ENCODE measurements at regions not wholly inside any gene's neighbourhood (a gene's known extent, or its start where the extent isn't known, plus 50 kb on each side); places are given as distances from the start of the nearest gene placed in this dataset.

- H3K27ac ChIP-seq (ENCODE audit: low read length) = no peak overlapping the region
- H3K79me2 ChIP-seq (ENCODE audit: insufficient read depth, low read length) = no peaks in the 10 kb centered on the region
- H4K20me1 ChIP-seq (ENCODE audit: insufficient read depth, low read length) = no peaks in the 10 kb centered on the region
- no peak overlapping the region for H3K4me2 ChIP-seq (ENCODE audit: insufficient read depth, low read length)
- ATAC-seq (ENCODE audit: insufficient read depth, low read depth) (no peak), DNase-seq (no peak)
- H3K36me3 ChIP-seq (ENCODE audit: insufficient read depth, low read length) = no peaks in the 10 kb centered on the region
- H3K27me3 ChIP-seq (ENCODE audit: insufficient read depth, low read length, poor library complexity) = no peaks in the 10 kb centered on the region
- no peaks in the 10 kb centered on the region for H3K9me3 ChIP-seq (ENCODE audit: insufficient read depth, low read length, severe bottlenecking)
- H3K4me3 ChIP-seq (ENCODE audit: low read depth in 1 of 2, low read length in 2 of 2) = no peak overlapping the region
- TF ChIP-seq EZH2 (IDR thresholded peaks at IDR 0.05; ENCODE audit: borderline replicate concordance, low read depth, low read length, severe bottlenecking) (no peak), CTCF (IDR thresholded peaks at IDR 0.05; ENCODE audit: borderline replicate concordance, extremely low read depth, low read length, poor library complexity, severe bottlenecking) (no peak)
- no peak overlapping the region for H3K9ac ChIP-seq (ENCODE audit: low read depth, low read length)
- no peak overlapping the region for H2AFZ ChIP-seq (ENCODE audit: low read depth, low read length)
- no peaks in the 10 kb centered on the region for H3K4me1 ChIP-seq (ENCODE audit: insufficient read depth, low read length)
These were observed 214.2 kb downstream of the SUDS3 start for GRCh38 chr12:118590406-118591150.

- no peak overlapping the region for H3K4me3 ChIP-seq (ENCODE audit: low read depth in 1 of 2, low read length in 2 of 2)
- no peaks in the 10 kb centered on the region for H4K20me1 ChIP-seq (ENCODE audit: insufficient read depth, low read length)
- H3K4me1 ChIP-seq (ENCODE audit: insufficient read depth, low read length) = no peaks in the 10 kb centered on the region
- no peaks in the 10 kb centered on the region for H3K27me3 ChIP-seq (ENCODE audit: insufficient read depth, low read length, poor library complexity)
- no peak overlapping the region for H3K9ac ChIP-seq (ENCODE audit: low read depth, low read length)
- no peaks in the 10 kb centered on the region for H3K9me3 ChIP-seq (ENCODE audit: insufficient read depth, low read length, severe bottlenecking)
- DNase-seq (no peak), ATAC-seq (ENCODE audit: insufficient read depth, low read depth) (no peak)
- H2AFZ ChIP-seq (ENCODE audit: low read depth, low read length) = no peak overlapping the region
- H3K4me2 ChIP-seq (ENCODE audit: insufficient read depth, low read length) = no peak overlapping the region
- H3K27ac ChIP-seq (ENCODE audit: low read length) = no peak overlapping the region
- no peaks in the 10 kb centered on the region for H3K36me3 ChIP-seq (ENCODE audit: insufficient read depth, low read length)
- TF ChIP-seq EZH2 (IDR thresholded peaks at IDR 0.05; ENCODE audit: borderline replicate concordance, low read depth, low read length, severe bottlenecking) (no peak), CTCF (IDR thresholded peaks at IDR 0.05; ENCODE audit: borderline replicate concordance, extremely low read depth, low read length, poor library complexity, severe bottlenecking) (no peak)
- H3K79me2 ChIP-seq (ENCODE audit: insufficient read depth, low read length) = no peaks in the 10 kb centered on the region
These were observed 227.4 kb downstream of the SUDS3 start for GRCh38 chr12:118603610-118604361.

GRCh38 chr12:118606690-118607089 lies 230.3 kb downstream of the SUDS3 start:
- Histone ChIP-seq H3K4me3 (ENCODE audit: low read depth in 1 of 2, low read length in 2 of 2) (no peak overlapping the region), H3K36me3 (ENCODE audit: insufficient read depth, low read length) (no peaks in the 10 kb centered on the region), H4K20me1 (ENCODE audit: insufficient read depth, low read length) (no peaks in the 10 kb centered on the region), H3K4me2 (ENCODE audit: insufficient read depth, low read length) (no peak overlapping the region), H3K9ac (ENCODE audit: low read depth, low read length) (no peak overlapping the region), H3K4me1 (ENCODE audit: insufficient read depth, low read length) (no peaks in the 10 kb centered on the region), H3K9me3 (ENCODE audit: insufficient read depth, low read length, severe bottlenecking) (no peaks in the 10 kb centered on the region), H3K27ac (ENCODE audit: low read length) (no peak overlapping the region), H3K79me2 (ENCODE audit: insufficient read depth, low read length) (no peaks in the 10 kb centered on the region), H3K27me3 (ENCODE audit: insufficient read depth, low read length, poor library complexity) (no peaks in the 10 kb centered on the region), H2AFZ (ENCODE audit: low read depth, low read length) (no peak overlapping the region)
- DNase-seq (no peak), ATAC-seq (ENCODE audit: insufficient read depth, low read depth) (no peak)
- TF ChIP-seq CTCF (IDR thresholded peaks at IDR 0.05; ENCODE audit: borderline replicate concordance, extremely low read depth, low read length, poor library complexity, severe bottlenecking) (no peak), EZH2 (IDR thresholded peaks at IDR 0.05; ENCODE audit: borderline replicate concordance, low read depth, low read length, severe bottlenecking) (no peak)
